Skeletal muscle tissue (tissue), 3 donors: ENCODE measurements at regions not wholly inside any gene's neighbourhood (a gene's known extent, or its start where the extent isn't known, plus 50 kb on each side); places are given as distances from the start of the nearest gene placed in this dataset.

ENCODE experiments used
- H3K27ac ChIP-seq: one replicate; pipeline ENCODE4 v1.7.0; 2013; ENCODE audit warnings: mild to moderate bottlenecking, low read depth, low read length, inconsistent platforms
- H3K27me3 ChIP-seq, 3 donors: one replicate each; pipeline ENCODE4 v1.7.0; 2013; ENCODE audit warnings: low read length in 3 of 3; ENCODE audit not compliant: control insufficient read depth in 3 of 3, insufficient read depth in 3 of 3
- H3K36me3 ChIP-seq, 3 donors: one replicate each; pipeline ENCODE4 v1.7.0; 2013; ENCODE audit warnings: low read length in 3 of 3; ENCODE audit not compliant: control insufficient read depth in 3 of 3, insufficient read depth in 3 of 3
- H3K4me1 ChIP-seq, 3 donors: one replicate each; pipeline ENCODE4 v1.7.0; 2013; ENCODE audit warnings: low read length in 3 of 3, mild to moderate bottlenecking in 3 of 3; ENCODE audit not compliant: control insufficient read depth in 3 of 3, insufficient read depth in 3 of 3
- H3K4me3 ChIP-seq, 3 donors: one replicate each; pipeline ENCODE4 v1.7.0; 2013; ENCODE audit warnings: low read length in 3 of 3
- H3K9ac ChIP-seq, 3 donors: one replicate each; pipeline ENCODE4 v1.7.0; 2013; ENCODE audit warnings: low read length in 3 of 3, mild to moderate bottlenecking in 3 of 3, moderate library complexity in 2 of 3, low read depth in 1 of 3
- H3K9me3 ChIP-seq, 3 donors: one replicate each; pipeline ENCODE4 v1.7.0; 2013; ENCODE audit warnings: low read length in 3 of 3; ENCODE audit not compliant: control insufficient read depth in 3 of 3
- donor health status: Osteomylitis.

DNA sequence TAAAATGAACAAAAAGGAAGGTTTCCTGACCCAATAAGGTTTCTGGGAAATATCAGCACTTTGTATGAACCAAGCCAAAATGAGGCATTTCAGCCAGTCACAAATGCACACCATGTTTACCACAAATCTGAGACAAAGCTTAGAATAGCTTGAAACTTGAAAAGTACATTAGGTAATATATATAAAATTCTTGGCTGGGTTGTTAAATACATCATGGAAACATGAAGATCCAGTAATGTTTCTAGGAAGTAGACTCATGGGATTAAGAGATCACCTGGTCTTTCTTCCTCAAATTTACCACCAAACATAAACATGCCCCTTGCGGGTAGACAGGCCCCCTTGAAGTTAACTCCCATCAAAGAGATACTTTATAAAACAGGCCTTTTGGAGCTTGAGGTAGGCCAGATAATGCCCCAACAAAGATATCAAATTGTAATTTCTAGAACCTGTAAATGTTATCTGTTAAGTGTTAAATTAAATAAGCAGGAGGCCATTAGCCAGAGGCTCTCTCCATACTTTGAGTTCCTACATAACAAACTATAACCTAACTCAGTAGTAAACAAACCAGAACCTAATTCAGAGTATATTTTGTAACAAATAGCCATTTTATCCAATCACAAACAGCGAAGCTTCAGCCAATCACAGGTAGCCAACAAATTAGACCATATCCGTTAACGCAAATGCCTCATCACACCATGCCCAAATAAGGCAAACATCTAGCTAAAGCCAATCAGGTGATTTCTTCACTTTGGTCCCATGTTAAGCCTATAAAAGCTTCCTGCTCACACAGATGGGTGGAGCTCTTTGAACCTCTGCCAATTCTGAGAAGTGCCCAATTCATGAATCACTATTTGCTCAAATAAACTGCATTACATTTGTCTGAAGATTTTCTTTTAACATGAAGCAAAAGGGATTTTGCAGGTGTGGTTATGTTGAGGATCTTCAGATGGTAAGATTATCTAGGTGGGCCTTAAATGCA lies 127.9 kb upstream of the TARS1 start:
- no peaks in the 10 kb centered on the region for H3K9me3 ChIP-seq
- H3K9ac ChIP-seq, result no peak overlapping the region
- H3K27me3 ChIP-seq, result no peaks in the 10 kb centered on the region
- no peaks in the 10 kb centered on the region for H3K4me1 ChIP-seq
- H3K36me3 ChIP-seq, result no peaks in the 10 kb centered on the region
- no peak overlapping the region for H3K4me3 ChIP-seq
- H3K27ac ChIP-seq, result no peak overlapping the region

DNA sequence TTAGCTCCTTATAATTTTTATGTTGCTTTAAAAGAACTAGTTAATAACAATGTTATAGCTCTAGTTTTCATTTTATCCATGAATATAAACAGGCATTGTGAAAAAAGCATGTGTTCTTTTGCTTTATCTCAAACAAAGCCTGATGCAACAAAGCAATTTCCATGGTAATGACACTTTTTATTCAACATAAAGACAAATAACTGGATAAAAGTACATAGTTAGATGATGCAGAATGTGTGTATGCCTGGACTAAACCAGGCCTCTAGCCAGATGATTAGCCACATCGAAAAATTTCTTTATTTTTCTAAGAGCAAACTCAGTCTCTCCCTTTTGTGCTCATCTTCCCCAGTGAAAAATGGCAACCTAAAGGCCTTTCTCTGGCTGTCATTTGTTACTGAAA lies 125.6 kb upstream of the TARS1 start:
- Histone ChIP-seq H3K9me3 (no peaks in the 10 kb centered on the region), H3K4me3 (no peak overlapping the region), H3K27ac (no peak overlapping the region), H3K27me3 (no peaks in the 10 kb centered on the region), H3K36me3 (no peaks in the 10 kb centered on the region), H3K4me1 (peaks cover 0 to 4% (median 2%) of the 10 kb centered on the region in 3 donors), H3K9ac (no peak overlapping the region)

DNA sequence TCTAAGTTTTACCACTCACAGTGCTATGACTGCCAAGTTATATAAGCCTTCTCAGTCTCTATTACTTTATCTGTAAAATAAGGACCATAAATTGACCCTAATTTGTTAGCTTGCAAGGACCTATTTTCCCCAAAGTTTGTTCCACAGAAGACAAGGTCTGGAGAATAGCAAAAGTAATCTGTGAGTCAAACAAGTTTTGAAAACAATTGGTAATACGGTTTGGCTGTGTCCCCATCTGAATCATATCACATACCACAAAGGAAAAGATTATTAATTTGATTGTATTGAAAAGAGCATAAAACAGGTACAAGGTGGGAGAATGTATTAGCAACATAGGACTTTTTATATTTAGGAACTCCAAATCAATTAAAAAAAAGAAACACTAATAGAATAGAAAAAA lies 124.0 kb upstream of the TARS1 start:
- Histone ChIP-seq H3K27me3 (no peaks in the 10 kb centered on the region), H3K4me3 (no peak overlapping the region), H3K4me1 (peaks cover 0 to 6% (median 3%) of the 10 kb centered on the region in 3 donors), H3K36me3 (no peaks in the 10 kb centered on the region), H3K27ac (no peak overlapping the region), H3K9me3 (no peaks in the 10 kb centered on the region), H3K9ac (no peak overlapping the region)

DNA sequence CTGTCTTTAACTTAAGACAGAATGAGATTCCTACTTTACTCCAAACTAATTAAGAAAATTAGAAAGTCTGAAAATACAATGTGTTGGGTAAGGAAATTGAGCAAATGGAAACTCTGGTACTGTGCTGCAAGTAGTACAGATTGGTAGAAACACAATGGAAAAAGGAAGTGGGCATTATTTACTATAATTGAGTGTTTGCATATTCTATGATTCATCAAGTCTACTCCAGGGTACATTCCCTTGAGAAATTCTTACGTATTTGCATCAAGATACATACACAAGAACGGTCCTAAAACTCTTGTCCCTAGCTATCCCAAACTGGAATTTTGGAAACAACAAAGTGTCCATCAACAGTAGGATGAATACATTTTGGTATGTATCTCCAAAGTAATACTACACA lies 123.5 kb upstream of the TARS1 start:
- Histone ChIP-seq H3K27me3 (no peaks in the 10 kb centered on the region), H3K4me1 (peaks cover 0 to 6% (median 3%) of the 10 kb centered on the region in 3 donors), H3K36me3 (no peaks in the 10 kb centered on the region), H3K4me3 (no peak overlapping the region), H3K27ac (no peak overlapping the region), H3K9me3 (no peaks in the 10 kb centered on the region), H3K9ac (no peak overlapping the region)

DNA sequence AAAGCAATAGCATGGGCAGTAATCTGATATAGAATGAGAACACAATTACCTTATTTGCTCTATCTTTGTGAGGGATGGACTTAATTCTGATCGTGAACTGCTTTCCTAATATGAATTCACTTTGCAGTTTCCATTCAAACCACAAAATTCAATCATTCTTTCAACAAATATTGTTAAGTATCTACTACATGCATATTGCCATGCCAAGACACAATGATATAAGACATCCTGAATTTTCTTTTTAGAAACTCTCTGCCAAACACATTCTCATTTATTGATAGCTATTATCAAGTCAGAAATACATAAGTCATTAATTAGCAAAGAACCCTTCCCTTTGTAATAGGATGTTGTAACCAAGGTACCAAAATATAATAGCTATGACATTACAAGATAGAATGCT lies 121.6 kb upstream of the TARS1 start:
- Histone ChIP-seq H3K36me3 (no peaks in the 10 kb centered on the region), H3K4me1 (peaks cover 0 to 6% (median 3%) of the 10 kb centered on the region in 3 donors), H3K4me3 (no peak overlapping the region), H3K27ac (peak overlapping the region; percentile 39), H3K27me3 (no peaks in the 10 kb centered on the region), H3K9ac (no peak overlapping the region), H3K9me3 (no peaks in the 10 kb centered on the region)

DNA sequence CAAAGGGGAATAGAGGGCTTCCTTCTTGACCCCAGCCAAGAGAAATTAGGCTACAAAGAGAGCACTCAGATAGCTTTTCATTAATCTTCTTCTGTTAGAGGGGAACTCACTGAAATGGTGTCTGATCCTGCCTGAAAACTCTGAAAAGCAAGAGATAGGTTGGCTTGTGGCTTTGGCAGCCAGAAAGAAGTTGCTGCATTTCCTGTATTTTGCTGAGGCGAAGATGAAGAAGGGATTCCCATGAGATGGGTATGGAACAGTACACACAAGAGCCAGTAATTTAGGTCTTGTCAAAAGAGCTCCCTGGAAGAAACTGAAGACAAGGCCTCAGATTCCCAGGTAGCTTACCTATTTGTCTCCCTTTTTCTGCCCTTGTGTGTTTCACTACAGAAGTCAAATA lies 120.9 kb upstream of the TARS1 start:
- Histone ChIP-seq H3K9ac (no peak overlapping the region), H3K27me3 (no peaks in the 10 kb centered on the region), H3K36me3 (no peaks in the 10 kb centered on the region), H3K4me3 (no peak overlapping the region), H3K9me3 (no peaks in the 10 kb centered on the region), H3K4me1 (peaks cover 0 to 6% (median 3%) of the 10 kb centered on the region in 3 donors), H3K27ac (peak overlapping the region; percentile 46)

DNA sequence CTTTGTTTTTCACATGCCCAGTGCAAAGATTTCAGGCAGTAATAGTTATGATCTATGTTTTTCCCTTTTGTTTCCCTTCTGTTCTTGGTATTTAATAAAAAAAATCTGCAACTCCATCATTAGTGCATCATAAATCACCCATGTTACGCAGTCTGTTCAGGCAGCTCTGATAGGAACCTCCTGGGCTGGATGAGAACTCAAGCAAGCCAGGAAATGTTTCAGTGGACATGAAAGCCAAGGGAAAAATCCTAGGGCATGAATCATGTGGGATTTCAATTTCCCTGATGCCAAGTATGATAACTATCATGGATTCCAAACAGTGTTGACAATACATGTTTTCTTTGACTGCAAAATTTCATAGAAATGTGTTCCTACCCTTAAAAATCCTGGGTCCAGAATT lies 119.7 kb upstream of the TARS1 start:
- H3K9me3 ChIP-seq, result no peaks in the 10 kb centered on the region
- H3K4me3 ChIP-seq, result no peak overlapping the region
- H3K27me3 ChIP-seq, result no peaks in the 10 kb centered on the region
- H3K9ac ChIP-seq, result no peak overlapping the region
- H3K36me3 ChIP-seq, result no peaks in the 10 kb centered on the region
- H3K4me1 ChIP-seq, result peaks cover 0 to 6% (median 3%) of the 10 kb centered on the region in 3 donors
- H3K27ac ChIP-seq, result peak overlapping the region; percentile 51

DNA sequence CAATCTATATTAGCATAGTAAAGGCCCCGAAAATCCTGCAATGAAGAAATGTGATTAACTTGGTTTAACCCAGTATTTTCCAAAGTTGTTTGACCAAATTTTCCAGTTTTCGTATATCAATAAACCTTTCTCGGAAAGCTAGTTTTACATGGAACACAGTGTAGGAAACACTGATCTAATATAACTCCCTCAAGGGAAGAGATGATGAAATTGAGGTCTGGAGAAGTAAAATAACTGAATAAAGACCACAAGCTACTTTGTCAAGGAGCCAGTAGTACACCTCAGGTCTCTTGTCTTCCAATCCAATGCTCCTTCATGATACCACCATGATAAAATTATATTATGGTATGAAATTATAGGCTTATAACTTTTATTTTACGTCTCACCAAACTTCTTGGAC lies 118.1 kb upstream of the TARS1 start:
- H3K36me3 ChIP-seq, result no peaks in the 10 kb centered on the region
- no peak overlapping the region for H3K4me3 ChIP-seq
- peak overlapping the region; percentile 9 for H3K27ac ChIP-seq

DNA sequence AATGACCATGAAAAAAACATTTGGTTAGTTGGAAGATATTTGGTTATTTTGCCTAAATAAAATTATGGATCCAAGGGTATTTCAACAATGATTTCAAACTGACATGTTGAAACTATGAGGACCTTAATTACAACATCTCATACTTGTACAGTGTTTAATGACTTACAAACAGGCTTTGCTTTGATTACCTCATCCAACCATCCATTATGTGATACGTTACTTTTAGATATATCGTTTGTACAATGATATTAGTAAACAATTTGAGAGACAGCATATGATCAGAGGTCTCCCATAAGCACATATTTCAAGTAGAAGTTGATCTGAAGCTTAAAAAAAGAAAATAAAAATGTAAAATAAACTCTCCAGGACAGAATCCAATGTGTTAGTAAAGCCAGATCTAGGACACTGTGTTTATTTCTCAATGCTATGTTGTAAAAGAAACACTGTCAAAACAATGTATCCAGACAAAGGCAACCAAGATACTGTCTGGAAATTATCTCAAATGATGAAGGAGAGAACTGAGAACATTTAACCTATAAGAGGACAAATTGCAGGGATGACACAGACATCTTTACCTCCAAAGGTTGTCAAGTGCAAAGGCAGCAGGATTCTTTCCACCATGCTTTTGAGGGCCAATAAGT lies 116.0 kb upstream of the TARS1 start:
- no peaks in the 10 kb centered on the region for H3K36me3 ChIP-seq
- no peak overlapping the region for H3K27ac ChIP-seq
- H3K9ac ChIP-seq, result no peak overlapping the region
- H3K9me3 ChIP-seq, result no peaks in the 10 kb centered on the region
- no peaks in the 10 kb centered on the region for H3K27me3 ChIP-seq
- no peak overlapping the region for H3K4me3 ChIP-seq
- H3K4me1 ChIP-seq, result peaks cover 0 to 5% (median 3%) of the 10 kb centered on the region in 3 donors

More for the DNA sequence above, 118.1 kb upstream of the TARS1 start:
- H3K9ac ChIP-seq, result no peak overlapping the region
- H3K27me3 ChIP-seq, result no peaks in the 10 kb centered on the region
- no peaks in the 10 kb centered on the region for H3K9me3 ChIP-seq
- H3K4me1 ChIP-seq, result peaks cover 0 to 6% (median 3%) of the 10 kb centered on the region in 3 donors

DNA sequence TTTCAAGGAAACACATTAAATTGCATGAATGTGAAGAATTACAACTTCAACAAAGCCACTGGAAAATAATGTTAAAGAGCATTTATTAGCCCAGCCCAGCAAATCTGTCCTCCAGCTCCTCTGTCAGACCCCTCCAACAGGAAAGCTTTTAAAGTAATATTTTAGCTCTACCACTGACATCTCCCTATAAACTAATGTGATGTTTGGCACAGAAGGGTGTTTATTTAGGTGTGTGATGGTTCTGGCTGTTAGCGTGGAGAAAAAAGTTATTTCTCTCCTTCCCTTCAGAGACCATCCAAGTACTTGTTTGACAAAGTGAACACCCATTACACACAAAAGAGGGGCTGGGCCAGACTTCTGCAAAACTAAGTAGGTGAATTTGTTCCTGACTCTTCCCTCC lies 111.9 kb upstream of the TARS1 start:
- H3K4me3 ChIP-seq, result no peak overlapping the region
- H3K27me3 ChIP-seq, result no peaks in the 10 kb centered on the region
- no peaks in the 10 kb centered on the region for H3K36me3 ChIP-seq
- H3K4me1 ChIP-seq, result peaks cover 0 to 2% (median 0%) of the 10 kb centered on the region in 3 donors
- H3K9ac ChIP-seq, result no peak overlapping the region
- H3K9me3 ChIP-seq, result no peaks in the 10 kb centered on the region
- no peak overlapping the region for H3K27ac ChIP-seq
